22Rv1 (cell line): ENCODE measurements at regions not wholly inside any gene's neighbourhood (a gene's known extent, or its start where the extent isn't known, plus 50 kb on each side); places are given as distances from the start of the nearest gene placed in this dataset.
"Not testable (repeated sequence)": the region's sequence is repeated elsewhere in the genome, so short reads cannot be mapped to it uniquely, and the experiment has no call there.

ENCODE experiments used
- ZFX ChIP-seq: fragments of 450-650 bp; IDR thresholded peaks from 2 replicates; pipeline ENCODE4 v1.6.1; 2017; ENCODE audit warnings: antibody characterized with exemption, borderline replicate concordance
- TF ChIP-seq, protein P1 (sequence below): fragments of 450-650 bp; IDR thresholded peaks from 2 replicates; pipeline ENCODE4 v1.5.1; 2017; ENCODE audit warnings: mild to moderate bottlenecking

DNA sequence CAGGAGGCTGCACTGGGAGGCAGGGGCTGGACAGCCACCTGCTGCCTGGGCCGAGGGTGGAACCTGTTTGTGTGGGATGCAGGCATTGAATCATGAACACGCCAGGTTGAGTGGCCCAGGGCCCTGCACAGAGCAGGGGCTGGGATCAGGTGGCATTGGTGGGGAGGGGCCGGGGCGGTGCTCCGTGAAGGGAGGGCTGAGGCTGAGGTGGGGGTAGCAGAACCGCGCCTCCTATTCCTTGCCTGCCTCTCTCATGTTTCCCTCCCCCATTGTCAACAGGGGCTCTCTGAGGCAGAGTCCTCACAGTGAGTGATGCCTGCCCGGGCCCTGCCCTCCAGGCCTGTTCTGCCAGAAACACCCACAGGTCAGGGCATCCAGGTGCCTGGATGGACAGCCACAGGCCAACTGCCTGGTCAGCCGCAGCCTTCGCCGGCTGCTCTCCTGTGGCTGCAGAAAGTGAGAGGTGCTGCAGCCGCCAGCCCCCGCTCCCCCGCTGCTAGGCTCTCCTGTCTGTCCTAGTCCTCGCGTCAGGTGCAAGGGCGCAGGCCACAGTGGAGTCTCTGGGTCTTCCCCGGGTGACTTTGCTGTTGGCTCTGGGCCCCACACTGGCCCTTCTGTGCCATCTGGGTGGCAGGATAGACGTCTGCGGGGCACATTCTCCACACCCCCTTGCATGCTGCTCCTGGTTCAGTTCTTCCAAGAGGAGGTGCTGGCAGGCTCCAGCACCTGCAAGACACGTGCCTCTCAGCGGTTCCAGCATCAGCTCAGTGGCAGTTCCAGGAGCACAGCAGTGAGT, 79.6 kb upstream of the GOLGA6L4 start:
- TF ChIP-seq, protein P1, sequence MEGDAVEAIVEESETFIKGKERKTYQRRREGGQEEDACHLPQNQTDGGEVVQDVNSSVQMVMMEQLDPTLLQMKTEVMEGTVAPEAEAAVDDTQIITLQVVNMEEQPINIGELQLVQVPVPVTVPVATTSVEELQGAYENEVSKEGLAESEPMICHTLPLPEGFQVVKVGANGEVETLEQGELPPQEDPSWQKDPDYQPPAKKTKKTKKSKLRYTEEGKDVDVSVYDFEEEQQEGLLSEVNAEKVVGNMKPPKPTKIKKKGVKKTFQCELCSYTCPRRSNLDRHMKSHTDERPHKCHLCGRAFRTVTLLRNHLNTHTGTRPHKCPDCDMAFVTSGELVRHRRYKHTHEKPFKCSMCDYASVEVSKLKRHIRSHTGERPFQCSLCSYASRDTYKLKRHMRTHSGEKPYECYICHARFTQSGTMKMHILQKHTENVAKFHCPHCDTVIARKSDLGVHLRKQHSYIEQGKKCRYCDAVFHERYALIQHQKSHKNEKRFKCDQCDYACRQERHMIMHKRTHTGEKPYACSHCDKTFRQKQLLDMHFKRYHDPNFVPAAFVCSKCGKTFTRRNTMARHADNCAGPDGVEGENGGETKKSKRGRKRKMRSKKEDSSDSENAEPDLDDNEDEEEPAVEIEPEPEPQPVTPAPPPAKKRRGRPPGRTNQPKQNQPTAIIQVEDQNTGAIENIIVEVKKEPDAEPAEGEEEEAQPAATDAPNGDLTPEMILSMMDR, result not testable (repeated sequence)
- TF ChIP-seq ZFX, result not testable (repeated sequence)
